ENCODE measurements at regions not wholly inside any gene's neighbourhood (a gene's known extent, or its start where the extent isn't known, plus 50 kb on each side); places are given as distances from the start of the nearest gene placed in this dataset.

DNA sequence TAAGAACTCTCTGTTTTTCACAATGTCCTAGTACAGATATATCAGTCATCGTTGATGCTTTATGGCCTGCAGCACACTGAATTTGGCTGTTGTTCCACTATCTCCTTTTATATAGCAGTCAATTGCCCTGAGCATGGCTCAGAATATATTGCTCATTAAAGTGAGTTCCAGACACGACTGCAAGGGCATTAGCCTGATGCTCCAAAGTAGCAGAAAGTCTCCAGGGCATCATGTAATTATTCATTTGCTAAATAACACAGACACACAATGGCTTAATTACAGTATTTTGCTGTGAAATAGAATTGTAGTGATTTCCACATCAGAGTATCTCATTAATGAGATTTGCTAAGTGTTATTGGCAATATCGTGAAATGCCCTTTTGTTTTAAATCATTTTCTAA lies 1167.5 kb downstream of the AACS start:
- no peak overlapping the region for H2AFZ ChIP-seq (ENCODE audit: low read length)
- peaks cover 0 to 3% (median 0%) of the 10 kb centered on the region in 3 experiments; a peak in 1 of 7 replicates for H3K36me3 Mint-ChIP-seq (ENCODE audit: insufficient read depth in 1 of 3, low read depth in 3 of 3)
- no peak overlapping the region for H3K56ac ChIP-seq (ENCODE audit: insufficient read length, low read depth, low read length)
- no peak for DNase-seq
- H2BK120ac ChIP-seq (ENCODE audit: low read depth, low read length, poor library complexity, severe bottlenecking), result no peak overlapping the region
- no peak overlapping the region for H3K4me3 Mint-ChIP-seq
- peaks cover 0 to 2% of the 10 kb centered on the region in 2 experiments; a peak in 2 of 5 replicates for H3K9me3 Mint-ChIP-seq
- H3K18ac ChIP-seq (ENCODE audit: insufficient read length, low read depth, low read length), result no peak overlapping the region
- WGBS (ENCODE audit: extremely low coverage, insufficient read length, low lambda C conversion rate), result no CpG with 5 or more reads among the region's 3 CpGs
- H4K5ac ChIP-seq (ENCODE audit: insufficient read length, low read depth, low read length), result no peak overlapping the region
- H2AK5ac ChIP-seq (ENCODE audit: insufficient read length, low read length), result no peak overlapping the region
- TF ChIP-seq CTCF (conservative IDR thresholded peaks at IDR 0.05), result no peak
- no peak overlapping the region for H3K4me2 ChIP-seq (ENCODE audit: insufficient read depth, insufficient read length, low read length)
- no peak overlapping the region for H3K23ac ChIP-seq (ENCODE audit: insufficient read length, low read depth, low read length)
- H3K27me3 Mint-ChIP-seq (ENCODE audit: low read depth), result no peaks in the 10 kb centered on the region; the same call in 1 of the 2 replicates
- H4K91ac ChIP-seq (ENCODE audit: insufficient read length, low read depth, low read length), result no peak overlapping the region
- no peak overlapping the region for H2BK5ac ChIP-seq (ENCODE audit: insufficient read length, low read length)
- peaks cover 23 to 25% of the 10 kb centered on the region in 2 experiments for H3K4me1 Mint-ChIP-seq
- H3K23me2 ChIP-seq (ENCODE audit: insufficient read length, low read depth, low read length, poor library complexity, severe bottlenecking), result no peaks in the 10 kb centered on the region
- no peak overlapping the region for H3K9ac ChIP-seq (ENCODE audit: extremely low read depth, insufficient read length, low read length)
- H3K14ac ChIP-seq (ENCODE audit: insufficient read depth, low read length), result no peak overlapping the region
- H3K27ac ChIP-seq (ENCODE audit: insufficient read length, low read depth, low read length), result no peak overlapping the region
- H3K4me1 ChIP-seq (ENCODE audit: insufficient read depth, low read length), result peaks cover 6% of the 10 kb centered on the region; the same call in 1 of the 2 replicates
- no peak overlapping the region for H3T11ph ChIP-seq (ENCODE audit: low read length)
- no peaks in the 10 kb centered on the region for H3K9me3 ChIP-seq (ENCODE audit: control insufficient read depth, low read depth, low read length)
- H4K20me1 ChIP-seq (ENCODE audit: control insufficient read depth, insufficient read depth, insufficient read length), result no peaks in the 10 kb centered on the region
- H2BK12ac ChIP-seq (ENCODE audit: insufficient read length, low read depth, low read length), result no peak overlapping the region
- H3K79me2 ChIP-seq (ENCODE audit: insufficient read depth, low read length), result no peaks in the 10 kb centered on the region
- H4K8ac ChIP-seq (replicated peaks; ENCODE audit: insufficient read length, low read depth, low read length), result no peak overlapping the region
- no peak overlapping the region for H3K4ac ChIP-seq (ENCODE audit: low read depth, low read length)
- no peaks in the 10 kb centered on the region for H3K79me1 ChIP-seq (ENCODE audit: insufficient read depth, low read depth, low read length, poor library complexity, severe bottlenecking)
- H2BK20ac ChIP-seq (ENCODE audit: low read depth, low read length, poor library complexity, severe bottlenecking), result no peak overlapping the region
- 0 out of 7 replicates have a peak overlapping the region, but pooled peaks of 1 of the 3 experiments have one; percentile 91 for H3K27ac Mint-ChIP-seq
- no peaks in the 10 kb centered on the region for H3K27me3 ChIP-seq (ENCODE audit: insufficient read depth, low read length)
- no peak overlapping the region for H2BK15ac ChIP-seq (ENCODE audit: low read depth, low read length)

Data from H9 (cell line).